ENCODE measurements at regions not wholly inside any gene's neighbourhood (a gene's known extent, or its start where the extent isn't known, plus 50 kb on each side); places are given as distances from the start of the nearest gene placed in this dataset.

GRCh38 chr6:141541581-141542324, 591.0 kb upstream of the GJE1 start:
- Histone ChIP-seq H3K27ac (no peak overlapping the region), H3K36me3 (no peaks in the 10 kb centered on the region), H3K9me3 (no peaks in the 10 kb centered on the region), H3K27me3 (no peaks in the 10 kb centered on the region), H3K4me3 (no peak overlapping the region), H3K4me1 (no peaks in the 10 kb centered on the region)
- no peak for DNase-seq (ENCODE audit: low spot score in 2 of 2)
- WGBS: 53% methylated on average over 1 of the region's 1 CpG
- TF ChIP-seq EP300 (IDR thresholded peaks at IDR 0.05): no peak
- no peak for TF ChIP-seq POLR2A (IDR thresholded peaks at IDR 0.05)
- no peak for TF ChIP-seq POLR2AphosphoS5 (IDR thresholded peaks at IDR 0.05)
- TF ChIP-seq CTCF (IDR thresholded peaks at IDR 0.05): no peak

GRCh38 chr6:141540207-141540606, 592.5 kb upstream of the GJE1 start:
- Histone ChIP-seq H3K4me3 (no peak overlapping the region), H3K27me3 (no peaks in the 10 kb centered on the region), H3K27ac (no peak overlapping the region), H3K36me3 (no peaks in the 10 kb centered on the region), H3K9me3 (no peaks in the 10 kb centered on the region), H3K4me1 (no peaks in the 10 kb centered on the region)
- 86% methylated on average over 4 of the region's 4 CpGs for WGBS
- no peak for DNase-seq (ENCODE audit: low spot score in 2 of 2)
- TF ChIP-seq EP300 (IDR thresholded peaks at IDR 0.05): no peak
- TF ChIP-seq CTCF (IDR thresholded peaks at IDR 0.05): no peak
- no peak for TF ChIP-seq POLR2A (IDR thresholded peaks at IDR 0.05)
- no peak for TF ChIP-seq POLR2AphosphoS5 (IDR thresholded peaks at IDR 0.05)

GRCh38 chr6:141539617-141540016, 593.1 kb upstream of the GJE1 start:
- no peak for TF ChIP-seq POLR2A (IDR thresholded peaks at IDR 0.05)
- Histone ChIP-seq H3K4me3 (no peak overlapping the region), H3K27ac (no peak overlapping the region), H3K4me1 (no peaks in the 10 kb centered on the region), H3K27me3 (no peaks in the 10 kb centered on the region), H3K9me3 (no peaks in the 10 kb centered on the region), H3K36me3 (no peaks in the 10 kb centered on the region)
- WGBS: 100% methylated on average over 1 of the region's 1 CpG
- no peak for DNase-seq (ENCODE audit: low spot score in 2 of 2)

- TF ChIP-seq EP300 (IDR thresholded peaks at IDR 0.05): no peak
- no peak for TF ChIP-seq POLR2A (IDR thresholded peaks at IDR 0.05)
- no peak for TF ChIP-seq CTCF (IDR thresholded peaks at IDR 0.05)
- no peak for TF ChIP-seq POLR2AphosphoS5 (IDR thresholded peaks at IDR 0.05)
- Histone ChIP-seq H3K4me3 (no peak overlapping the region), H3K27me3 (no peaks in the 10 kb centered on the region), H3K36me3 (no peaks in the 10 kb centered on the region), H3K4me1 (no peaks in the 10 kb centered on the region), H3K9me3 (no peaks in the 10 kb centered on the region), H3K27ac (no peak overlapping the region)
- 94% methylated on average over 2 of the region's 2 CpGs for WGBS
- no peak for DNase-seq (ENCODE audit: low spot score in 2 of 2)
These were observed 600.5 kb upstream of the GJE1 start for GRCh38 chr6:141532211-141532610.

GRCh38 chr6:141531040-141531439, 601.7 kb upstream of the GJE1 start:
- TF ChIP-seq CTCF (IDR thresholded peaks at IDR 0.05): no peak
- no peak for TF ChIP-seq POLR2A (IDR thresholded peaks at IDR 0.05)
- TF ChIP-seq EP300 (IDR thresholded peaks at IDR 0.05): no peak
- TF ChIP-seq POLR2AphosphoS5 (IDR thresholded peaks at IDR 0.05): no peak
- WGBS: no CpG with 5 or more reads among the region's 5 CpGs
- DNase-seq (ENCODE audit: low spot score in 2 of 2): no peak
- H3K9me3 ChIP-seq: no peaks in the 10 kb centered on the region
- no peak overlapping the region for H3K4me3 ChIP-seq
- H3K27ac ChIP-seq: no peak overlapping the region
- no peaks in the 10 kb centered on the region for H3K4me1 ChIP-seq
- H3K36me3 ChIP-seq: no peaks in the 10 kb centered on the region
- no peaks in the 10 kb centered on the region for H3K27me3 ChIP-seq

- no peaks in the 10 kb centered on the region for H3K27me3 ChIP-seq
- no peaks in the 10 kb centered on the region for H3K36me3 ChIP-seq
- no peaks in the 10 kb centered on the region for H3K9me3 ChIP-seq
- WGBS: 80% methylated on average over 1 of the region's 1 CpG
- no peaks in the 10 kb centered on the region for H3K4me1 ChIP-seq
- H3K27ac ChIP-seq: no peak overlapping the region
- H3K4me3 ChIP-seq: no peak overlapping the region
- no peak for DNase-seq (ENCODE audit: low spot score in 2 of 2)
- no peak for TF ChIP-seq CTCF (IDR thresholded peaks at IDR 0.05)
- no peak for TF ChIP-seq POLR2A (IDR thresholded peaks at IDR 0.05)
- no peak for TF ChIP-seq POLR2AphosphoS5 (IDR thresholded peaks at IDR 0.05)
- no peak for TF ChIP-seq EP300 (IDR thresholded peaks at IDR 0.05)
These were observed 604.1 kb upstream of the GJE1 start for GRCh38 chr6:141528596-141528995.
